Muscle of arm (tissue), 1 donor: ENCODE measurements at regions not wholly inside any gene's neighbourhood (a gene's known extent, or its start where the extent isn't known, plus 50 kb on each side); places are given as distances from the start of the nearest gene placed in this dataset.
"Not testable (repeated sequence)": the region's sequence is repeated elsewhere in the genome, so short reads cannot be mapped to it uniquely, and the experiment has no call there.

Experiments
- DNase-seq: peaks from one replicate; pipeline ENCODE4 v3.0.0-alpha.2; 2013

DNA sequence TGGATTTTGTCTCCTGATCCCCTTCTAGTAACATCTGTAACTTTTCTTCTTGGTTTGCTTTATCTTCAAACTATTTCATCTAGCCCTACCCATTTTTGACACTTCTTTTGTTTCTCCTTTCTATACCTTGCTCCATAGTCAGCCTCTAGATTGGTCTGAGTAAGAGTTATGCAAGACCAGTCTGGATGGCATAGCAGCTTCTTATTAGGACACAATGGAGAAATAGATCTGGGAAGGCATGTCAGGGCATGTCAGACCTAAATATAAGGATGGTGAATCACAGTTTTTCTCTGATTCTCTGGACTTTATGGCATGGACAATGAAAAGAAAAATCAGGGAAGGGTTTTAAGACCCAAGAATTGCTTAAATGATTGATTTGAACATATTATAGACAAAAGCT is 452.5 kb downstream of the RAP2B start:
- DNase-seq = no peak

DNA sequence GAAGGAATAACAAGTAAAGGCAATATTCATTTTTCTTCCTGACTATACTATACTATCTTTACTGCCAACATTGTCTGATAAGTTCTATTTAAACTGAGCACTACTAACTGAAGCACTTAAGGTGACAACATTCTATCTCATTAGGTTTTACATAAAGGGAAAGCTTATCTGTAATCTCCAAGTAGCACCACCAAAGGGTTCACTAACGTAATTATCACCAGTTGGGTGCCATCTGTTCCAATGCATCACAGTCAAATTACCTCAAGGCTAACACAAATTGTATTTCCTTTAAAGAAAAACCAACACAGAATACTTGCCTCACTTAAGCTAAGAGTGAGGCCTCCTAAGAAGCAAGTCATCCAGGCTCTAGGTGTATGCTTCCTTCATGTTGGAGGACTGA is 453.8 kb downstream of the RAP2B start:
- DNase-seq = no peak

DNA sequence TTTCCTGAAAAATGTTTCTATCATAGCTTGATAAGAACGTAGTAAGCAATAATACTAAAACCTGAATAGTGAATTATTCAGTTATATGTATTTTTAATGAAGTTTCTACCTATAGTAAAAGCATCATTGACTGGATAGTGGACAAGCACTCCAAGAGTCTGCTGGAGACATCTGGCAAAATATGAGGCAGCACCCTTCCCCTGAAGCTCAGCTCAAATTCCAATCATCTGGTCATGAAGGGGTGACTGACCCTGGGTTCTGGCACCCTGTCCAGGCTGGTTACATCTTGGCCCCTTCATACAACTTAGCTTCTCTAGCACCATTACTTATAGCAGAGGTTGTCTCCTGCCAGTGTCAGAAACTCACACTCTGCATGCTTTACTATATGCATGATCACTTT is 455.4 kb downstream of the RAP2B start:
- no peak for DNase-seq

DNA sequence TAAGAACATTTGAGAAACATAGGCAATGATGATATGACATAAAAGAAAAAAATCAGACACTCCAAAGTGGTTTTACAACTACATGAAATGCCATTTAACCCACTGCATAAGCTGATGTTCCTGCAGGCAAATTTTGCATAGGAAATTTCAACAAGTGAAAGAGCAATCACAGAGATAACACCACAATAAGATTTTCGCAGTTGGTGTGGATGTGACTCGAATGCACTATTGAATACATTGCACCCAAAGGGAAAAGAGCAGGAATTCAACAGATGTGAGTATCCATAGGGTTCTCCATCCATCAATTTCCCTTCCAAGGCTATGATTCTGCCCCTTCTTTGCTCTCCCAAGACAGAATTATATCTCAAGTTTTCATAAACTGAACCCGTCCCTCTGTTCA is 456.1 kb downstream of the RAP2B start:
- DNase-seq = no peak

DNA sequence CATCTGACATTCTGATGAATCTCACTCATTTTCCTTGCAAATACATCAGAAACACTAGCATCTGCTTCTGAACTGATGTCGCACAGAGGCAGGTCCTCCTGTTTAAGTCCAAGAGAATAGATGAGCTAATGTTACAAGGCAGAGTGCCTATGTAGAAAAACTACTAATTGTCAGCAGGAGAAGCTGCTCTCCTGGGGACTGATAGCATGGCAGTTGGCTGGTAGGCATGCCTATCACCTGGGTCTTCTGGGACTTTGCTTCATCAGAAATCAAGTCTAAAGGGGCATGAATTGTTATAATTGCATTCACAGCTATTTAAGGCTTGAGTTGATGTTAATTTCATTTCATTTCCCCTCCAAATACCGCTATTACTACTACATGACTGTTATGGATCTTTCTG is 457.2 kb downstream of the RAP2B start:
- no peak for DNase-seq

DNA sequence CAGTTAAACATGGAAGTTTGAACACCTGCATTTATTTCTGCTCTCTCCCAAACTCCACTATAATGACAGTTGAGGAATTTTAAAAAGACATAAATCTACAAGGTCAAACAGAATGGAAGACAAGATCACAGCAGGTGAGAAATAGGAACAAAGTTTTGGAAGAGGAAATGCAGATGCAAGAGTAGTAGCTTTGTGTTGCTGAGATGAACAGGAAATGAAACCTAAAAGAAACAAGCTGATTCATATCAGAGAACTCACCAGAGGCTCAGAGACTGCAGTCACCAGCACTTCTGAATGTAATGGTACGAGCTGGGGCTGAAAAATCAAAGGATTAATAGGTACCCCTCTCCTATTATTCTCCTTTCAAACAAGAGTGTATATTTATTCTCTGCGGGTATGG is 459.9 kb downstream of the RAP2B start:
- no peak for DNase-seq

DNA sequence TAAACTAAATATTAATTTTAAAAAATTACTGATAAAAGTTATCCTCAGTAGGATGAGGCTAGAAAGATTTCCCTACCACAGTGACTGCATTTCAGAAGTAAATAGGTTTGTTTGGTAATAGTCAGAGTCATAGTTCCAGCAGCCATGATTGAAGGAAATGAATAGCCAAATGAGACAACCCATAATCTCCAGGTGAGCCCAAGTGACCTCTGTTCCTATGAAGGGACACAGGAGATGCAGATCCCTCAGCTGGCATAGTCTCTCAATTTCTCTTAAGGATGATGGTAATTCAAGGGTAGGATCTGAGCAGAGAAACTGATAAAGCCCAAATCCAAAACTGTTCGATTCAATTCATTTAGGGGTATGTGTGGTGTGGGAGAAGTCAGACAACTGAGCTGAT is 461.8 kb downstream of the RAP2B start:
- no peak for DNase-seq

DNA sequence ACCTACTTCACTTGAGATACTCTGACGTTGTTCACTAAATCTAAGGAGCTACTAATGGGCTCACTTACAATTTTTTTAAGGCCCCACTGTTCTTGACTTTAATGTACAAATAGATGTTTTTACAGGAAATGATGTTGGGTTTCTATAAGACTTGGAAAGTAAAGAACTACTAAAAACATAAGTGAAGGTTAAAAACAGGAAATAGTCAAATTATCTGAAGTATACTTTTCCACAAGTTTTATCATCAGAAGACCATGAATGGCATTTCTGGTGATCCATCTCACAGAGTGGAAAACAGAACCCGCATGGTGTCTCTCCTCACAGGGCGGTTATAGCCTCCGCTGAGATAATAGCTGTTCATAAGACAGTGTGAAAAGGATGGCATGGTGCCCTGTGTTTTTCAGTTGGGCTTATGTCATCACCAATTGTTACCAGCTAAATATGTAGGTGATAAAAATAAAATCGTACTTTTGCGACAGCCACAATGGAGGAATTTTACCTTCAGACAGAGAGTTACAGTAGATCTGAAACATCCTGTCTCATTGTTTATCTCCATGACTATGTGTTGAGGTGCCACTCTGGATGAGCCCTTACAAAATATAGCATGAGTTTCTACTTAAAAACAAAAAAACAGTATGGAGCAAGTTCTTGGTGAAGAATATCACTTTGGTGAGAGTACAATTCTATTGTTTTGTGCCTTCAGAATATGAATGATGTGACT is 462.4 kb downstream of the RAP2B start:
- no peak for DNase-seq

DNA sequence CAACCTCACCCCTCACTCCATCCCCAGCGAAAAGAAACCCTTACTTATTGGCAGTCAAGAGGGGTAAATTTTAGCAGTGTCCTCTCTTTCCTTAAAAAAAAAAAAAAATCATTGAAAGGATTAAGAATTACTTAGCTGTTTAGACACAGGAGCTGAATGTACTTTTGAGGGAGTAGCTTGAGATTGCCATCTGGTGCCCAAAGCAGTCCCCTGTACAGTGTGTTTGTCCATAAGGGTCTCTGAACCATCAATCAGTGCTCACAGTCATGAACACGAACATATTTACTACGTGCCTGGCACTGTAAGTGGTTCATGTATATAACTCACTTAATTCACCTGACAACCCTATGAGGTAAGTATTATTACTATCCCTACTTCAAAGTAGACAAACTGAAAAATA is 463.5 kb downstream of the RAP2B start:
- DNase-seq = no peak

DNA sequence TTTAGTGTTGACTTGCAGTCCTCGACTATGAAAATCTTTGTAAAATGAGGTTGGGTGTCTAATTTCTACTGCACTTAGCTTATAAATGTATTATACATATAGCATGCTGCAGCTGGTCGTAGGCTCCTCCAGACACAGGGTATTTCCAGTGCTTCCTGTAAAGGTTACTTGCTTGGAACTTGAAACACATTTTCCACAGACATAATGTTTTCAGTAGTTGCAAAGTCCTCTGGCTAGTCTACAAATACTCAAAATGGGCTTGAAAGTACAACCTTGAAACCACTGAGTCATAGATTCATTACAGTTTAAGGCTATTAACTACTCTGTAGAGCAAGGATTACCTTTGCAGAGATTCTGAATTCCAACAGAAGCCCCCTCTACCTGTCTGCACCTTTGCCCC is 464.1 kb downstream of the RAP2B start:
- no peak for DNase-seq

DNA sequence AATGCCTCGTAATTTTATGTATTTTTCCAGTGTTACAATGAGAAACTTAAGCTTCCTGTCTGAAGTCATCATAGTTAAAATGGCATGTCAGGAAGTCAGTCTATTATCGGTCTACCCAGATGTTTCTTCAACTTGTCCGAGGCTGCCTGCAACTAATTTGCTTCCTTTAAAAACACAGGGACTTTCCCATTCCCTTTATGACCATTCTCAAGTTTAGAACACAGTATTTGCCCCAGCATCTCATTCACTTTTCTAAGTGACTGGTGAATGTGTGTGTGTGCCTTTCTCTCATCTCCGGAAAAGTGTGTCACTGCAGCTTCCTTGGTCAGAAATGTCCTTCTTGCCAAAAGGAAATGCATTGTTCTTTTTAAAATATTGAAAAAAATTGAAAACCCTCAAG is 466.6 kb downstream of the RAP2B start:
- no peak for DNase-seq

DNA sequence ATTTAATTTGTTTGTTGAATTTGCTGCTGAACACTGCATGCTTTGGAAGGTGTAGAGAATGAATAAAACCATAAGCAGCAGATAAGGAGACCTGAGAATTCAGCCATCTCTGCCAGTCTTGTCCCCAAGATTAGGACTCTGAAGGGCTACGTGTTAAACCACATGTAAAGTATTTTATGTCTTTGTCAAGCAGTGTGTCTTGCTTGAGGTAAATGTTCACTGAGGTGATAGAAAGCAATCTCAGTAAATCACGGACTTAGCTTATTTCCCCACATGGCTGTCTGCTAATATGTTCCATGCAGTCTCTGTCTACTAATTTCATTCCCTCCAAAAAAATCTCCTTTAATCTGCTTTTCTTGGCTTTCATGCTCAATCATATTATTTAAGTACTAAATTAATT is 467.1 kb downstream of the RAP2B start:
- DNase-seq = no peak

DNA sequence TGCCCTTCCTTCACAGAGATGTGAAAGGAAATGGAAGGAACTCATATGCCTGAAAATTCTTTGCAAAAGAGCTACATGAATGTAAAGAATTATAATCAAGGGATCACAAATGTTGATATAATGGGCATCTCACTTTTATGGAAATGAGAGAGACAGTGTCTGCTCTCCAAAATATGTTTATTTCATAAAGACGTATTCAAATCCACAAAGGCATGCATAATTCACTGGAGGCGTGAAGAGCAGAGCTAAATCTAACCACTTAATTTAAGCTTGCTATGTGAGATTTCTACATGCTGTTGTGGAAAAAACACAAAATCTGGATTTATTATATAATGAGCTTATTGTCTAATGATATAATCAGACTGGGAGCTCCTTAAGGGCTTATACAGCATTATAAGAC is 469.1 kb downstream of the RAP2B start:
- no peak for DNase-seq

DNA sequence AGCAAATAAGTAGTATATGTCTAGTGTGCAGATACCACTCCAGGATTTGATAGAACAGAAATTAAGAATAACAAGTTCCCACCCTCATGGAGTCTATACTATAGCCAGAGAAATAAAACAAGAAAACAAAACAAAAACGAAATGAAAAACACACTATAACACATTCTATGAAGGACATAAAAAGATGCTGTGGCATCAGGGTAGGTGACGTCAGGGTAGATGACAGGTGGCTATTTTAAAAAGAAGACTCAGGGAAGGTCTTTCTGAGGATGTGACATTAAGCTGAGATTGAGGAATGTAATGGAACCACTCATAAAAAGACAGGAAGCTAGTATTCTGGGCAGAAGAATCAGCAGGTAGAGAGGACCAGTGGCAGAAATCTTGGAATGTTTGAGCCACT is 469.6 kb downstream of the RAP2B start:
- no peak for DNase-seq

DNA sequence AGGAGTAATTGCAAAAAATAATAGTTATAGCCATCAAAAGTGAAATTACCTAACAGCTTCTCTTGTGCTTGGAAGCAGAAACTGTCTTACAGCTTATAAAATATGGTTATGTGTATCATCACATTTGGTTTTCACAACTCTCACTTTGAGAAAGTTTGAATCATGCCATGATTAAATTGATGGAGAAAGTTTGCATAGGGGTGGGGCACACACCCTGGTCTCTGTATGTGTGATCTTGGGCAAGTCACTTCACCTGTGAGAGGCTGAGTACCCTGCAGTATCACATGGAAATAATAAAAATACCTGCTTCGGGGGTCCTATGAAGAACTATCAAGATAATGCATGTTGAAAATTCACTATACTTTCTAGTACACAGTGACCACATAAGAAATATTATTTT is 471.4 kb downstream of the RAP2B start:
- DNase-seq = no peak

DNA sequence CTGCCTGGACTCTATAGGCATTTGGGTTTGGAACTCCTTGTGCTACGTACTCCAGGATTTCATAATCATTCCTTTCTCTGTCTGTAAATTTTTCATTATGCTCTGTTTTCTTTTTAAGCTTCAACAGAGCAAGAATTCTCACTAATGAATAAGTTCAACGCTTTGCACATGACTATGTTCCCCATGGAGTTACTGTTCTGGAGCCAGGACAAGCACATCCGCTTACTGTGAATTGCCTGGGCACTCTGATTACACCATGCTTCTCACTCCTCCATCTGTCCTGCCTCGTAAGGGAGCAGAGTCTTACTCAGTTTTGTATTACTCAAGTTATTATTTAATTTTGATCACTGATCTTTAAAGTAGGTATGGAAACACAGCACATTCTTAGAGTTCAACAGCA is 472.7 kb downstream of the RAP2B start:
- DNase-seq = no peak

DNA sequence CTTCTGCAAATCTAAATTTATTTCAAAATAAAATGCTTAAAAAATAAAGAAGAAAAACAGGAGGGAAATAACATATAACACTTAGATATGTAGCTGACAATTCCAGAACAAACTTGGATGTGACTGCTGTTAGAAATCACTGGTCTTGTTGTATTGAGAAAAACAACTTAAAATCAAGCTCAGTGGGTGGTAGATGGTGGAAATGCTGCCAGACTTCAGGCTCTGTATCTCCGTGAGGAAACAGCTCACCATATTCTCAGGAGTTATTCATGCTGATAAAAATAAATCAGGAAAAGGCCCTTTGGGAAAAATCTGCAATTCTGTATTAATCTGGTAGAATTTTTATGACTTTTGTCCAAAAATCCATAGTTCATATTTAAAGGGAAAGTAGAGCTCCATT is 477.6 kb downstream of the RAP2B start:
- DNase-seq = peak; percentile 42

DNA sequence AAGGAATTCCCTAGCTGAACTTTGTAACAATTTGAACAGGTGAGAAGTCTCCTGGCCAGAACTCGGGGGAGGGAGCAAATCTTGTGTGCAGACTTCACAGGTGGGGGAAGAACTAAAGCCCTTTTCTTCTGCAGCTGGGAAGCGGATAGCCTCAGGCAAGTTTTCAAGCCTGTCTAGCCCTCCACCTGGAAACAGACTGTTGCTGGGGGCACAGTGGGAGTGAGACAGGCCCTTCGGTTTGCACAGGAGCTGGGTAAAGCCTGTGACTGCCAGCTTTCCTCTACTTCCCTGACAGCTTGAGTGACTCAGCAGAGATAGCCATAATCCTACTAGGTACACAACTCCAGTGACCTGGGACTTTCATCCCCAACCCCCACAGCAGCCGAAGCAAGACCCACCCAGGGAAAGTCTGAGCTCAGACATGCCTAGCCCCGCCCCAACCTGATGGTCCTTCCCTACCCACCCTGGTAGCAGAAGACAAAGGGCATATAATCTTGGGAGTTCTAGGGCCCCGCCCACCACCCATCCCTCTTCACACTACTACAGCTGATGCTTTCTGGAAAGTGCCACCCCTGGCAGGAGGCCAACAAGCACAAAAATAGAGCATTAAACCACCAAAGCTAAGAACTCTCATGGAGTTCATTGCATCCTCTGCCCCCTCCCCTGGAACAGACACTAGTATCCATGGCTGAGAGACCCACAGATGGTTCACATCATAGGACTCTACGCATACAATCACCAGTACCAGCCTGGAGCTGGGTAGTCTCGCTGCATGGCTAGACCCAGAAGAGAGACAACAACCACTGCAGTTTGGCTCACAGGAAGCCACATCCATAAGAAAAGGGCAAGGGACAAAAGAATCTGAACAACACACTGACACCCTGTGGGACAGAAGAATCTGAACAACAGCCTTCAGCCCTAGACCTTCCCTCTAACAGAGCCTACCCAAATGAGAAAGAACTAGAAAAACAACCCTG is 479.0 kb downstream of the RAP2B start:
- DNase-seq = no peak

DNA sequence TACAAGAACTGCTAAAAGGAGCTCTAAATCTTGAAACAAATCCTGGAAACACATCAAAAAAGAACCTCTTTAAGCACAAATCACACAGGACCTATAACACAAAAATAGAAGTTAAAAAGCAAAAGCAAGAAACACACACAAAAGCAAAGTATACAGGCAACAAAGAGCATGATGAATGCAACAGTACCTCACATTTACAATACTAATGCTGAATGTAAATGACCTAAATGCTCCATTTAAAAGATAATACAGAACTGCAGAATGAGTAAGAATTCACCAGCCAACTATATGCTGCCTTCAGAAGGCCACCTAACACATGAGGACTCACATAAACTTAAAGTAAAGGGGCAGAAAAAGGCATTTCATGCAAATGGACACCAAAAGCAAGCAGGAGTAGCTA is 478.6 kb upstream of the ARHGEF26 start:
- not testable (repeated sequence) for DNase-seq

DNA sequence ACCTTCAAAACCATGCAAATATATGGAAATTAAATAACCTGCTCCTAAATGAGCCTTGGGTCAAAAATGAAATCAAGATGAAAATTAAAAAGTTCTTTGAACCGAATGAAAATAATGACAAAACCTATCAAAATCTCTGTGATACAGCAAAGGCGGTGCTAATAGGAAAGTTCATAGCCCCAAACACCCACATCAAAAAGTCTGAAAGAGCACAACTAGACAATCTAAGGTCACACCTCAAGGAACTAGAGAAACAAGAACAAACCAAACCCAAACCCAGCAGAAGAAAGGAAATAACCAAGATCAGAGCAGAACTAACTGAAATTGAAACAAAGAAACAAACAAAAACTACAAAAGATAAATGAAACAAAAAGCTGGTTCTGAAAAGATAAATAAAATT is 477.7 kb upstream of the ARHGEF26 start:
- not testable (repeated sequence) for DNase-seq

DNA sequence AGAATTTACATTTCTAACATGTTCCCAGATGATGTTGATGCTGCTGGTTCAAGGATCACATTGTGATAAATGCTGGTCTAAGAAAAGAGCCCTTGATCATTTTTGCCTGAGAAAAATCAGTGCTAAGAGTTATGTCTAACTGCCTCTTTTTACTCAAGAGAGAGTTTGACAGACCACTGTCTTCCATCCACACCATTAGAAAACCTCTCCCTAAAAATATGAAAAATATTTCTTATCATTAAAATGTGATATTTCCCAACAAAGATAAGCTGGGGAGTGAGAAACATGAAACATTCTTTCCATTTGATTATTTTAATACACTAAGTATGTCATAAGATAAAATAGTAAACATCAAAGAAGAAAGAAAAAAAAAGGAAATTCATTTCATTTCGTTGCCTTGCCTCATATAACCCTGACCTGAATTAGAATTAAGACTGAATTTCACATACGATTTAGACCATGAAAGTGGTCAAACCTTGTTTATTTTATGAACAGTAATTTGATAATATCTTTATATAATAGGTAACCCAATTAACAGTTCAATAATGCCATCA is 471.8 kb upstream of the ARHGEF26 start:
- DNase-seq = no peak

DNA sequence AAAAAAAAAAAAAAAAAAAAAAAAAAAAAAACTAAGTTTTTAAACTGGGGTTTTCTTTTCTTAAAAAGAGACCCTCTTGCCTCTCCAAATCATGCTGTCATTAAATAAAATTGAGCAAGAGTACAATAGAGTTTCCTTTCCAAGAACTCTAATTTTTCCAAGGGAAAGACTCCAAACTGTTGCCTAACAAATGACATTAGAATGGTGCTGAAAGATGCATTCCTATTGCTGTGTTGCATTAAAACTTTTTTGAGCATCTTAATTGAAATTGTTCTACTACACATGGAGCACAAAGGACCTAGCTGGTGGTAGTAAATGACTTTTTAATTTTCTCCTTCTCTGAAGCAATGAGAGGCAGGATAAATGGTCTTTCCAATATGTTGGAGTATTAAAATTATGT is 469.1 kb upstream of the ARHGEF26 start:
- peak; percentile 50 for DNase-seq

DNA sequence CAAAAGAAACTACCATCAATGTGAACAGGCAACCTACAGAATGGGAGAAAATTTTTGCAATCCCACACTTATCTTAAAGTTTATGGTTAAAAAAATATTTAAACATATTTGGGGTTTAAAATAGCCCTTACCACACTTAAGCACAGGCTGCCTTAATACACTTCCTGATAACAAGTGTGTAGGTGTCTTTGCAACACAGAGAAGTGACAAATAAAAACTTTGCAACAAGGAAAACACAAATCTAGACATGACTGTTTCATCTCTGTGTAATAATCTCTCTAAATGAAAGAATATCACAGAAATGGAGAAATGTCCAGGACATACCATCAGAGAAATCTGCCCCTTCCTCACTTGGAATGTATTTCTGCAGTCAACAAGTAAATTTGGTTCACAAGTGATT is 464.1 kb upstream of the ARHGEF26 start:
- no peak for DNase-seq
